ENCODE measurements at regions not wholly inside any gene's neighbourhood (a gene's known extent, or its start where the extent isn't known, plus 50 kb on each side); places are given as distances from the start of the nearest gene placed in this dataset.

DNA sequence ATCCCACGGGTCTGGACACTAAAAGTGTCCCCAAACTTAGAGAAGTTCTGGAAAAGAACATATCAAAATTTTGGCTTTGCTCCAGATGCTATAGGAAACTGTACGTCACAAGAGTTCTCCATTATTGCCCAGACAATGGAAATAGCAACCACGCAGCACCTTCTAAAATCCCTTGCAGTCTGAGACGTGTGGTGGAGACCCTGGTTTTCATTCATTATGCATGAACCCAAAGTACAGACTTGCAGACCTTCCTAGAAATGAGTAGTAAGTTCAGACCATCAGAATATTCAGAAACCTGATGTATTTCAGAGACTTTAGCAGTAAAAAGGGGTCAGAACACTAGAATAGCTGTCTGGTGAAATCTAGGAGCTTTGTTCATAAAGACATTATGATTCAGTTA lies 50.0 kb upstream of the BCL2L14 start:
- intact Hi-C loops (cut with micrococcal nuclease), result no loop called here
- TF ChIP-seq, protein P1, sequence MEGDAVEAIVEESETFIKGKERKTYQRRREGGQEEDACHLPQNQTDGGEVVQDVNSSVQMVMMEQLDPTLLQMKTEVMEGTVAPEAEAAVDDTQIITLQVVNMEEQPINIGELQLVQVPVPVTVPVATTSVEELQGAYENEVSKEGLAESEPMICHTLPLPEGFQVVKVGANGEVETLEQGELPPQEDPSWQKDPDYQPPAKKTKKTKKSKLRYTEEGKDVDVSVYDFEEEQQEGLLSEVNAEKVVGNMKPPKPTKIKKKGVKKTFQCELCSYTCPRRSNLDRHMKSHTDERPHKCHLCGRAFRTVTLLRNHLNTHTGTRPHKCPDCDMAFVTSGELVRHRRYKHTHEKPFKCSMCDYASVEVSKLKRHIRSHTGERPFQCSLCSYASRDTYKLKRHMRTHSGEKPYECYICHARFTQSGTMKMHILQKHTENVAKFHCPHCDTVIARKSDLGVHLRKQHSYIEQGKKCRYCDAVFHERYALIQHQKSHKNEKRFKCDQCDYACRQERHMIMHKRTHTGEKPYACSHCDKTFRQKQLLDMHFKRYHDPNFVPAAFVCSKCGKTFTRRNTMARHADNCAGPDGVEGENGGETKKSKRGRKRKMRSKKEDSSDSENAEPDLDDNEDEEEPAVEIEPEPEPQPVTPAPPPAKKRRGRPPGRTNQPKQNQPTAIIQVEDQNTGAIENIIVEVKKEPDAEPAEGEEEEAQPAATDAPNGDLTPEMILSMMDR (IDR thresholded peaks at IDR 0.05; ENCODE audit: unreplicated experiment), result no peak
- H3K27ac Mint-ChIP-seq (ENCODE audit: low read depth, unreplicated experiment), result no peak overlapping the region

More for the DNA sequence above, 50.0 kb upstream of the BCL2L14 start:
- no peak overlapping the region for H3K4me3 Mint-ChIP-seq (ENCODE audit: unreplicated experiment)
- CTCF ChIA-PET, result interaction anchor here (3.1 kb wide), 1 partner anchor 12 kb away, joined by 9 read pairs; no protein-coding TSS in a partner anchor
- no peaks in the 10 kb centered on the region for H3K9me3 Mint-ChIP-seq (ENCODE audit: unreplicated experiment)
- H3K4me1 Mint-ChIP-seq (ENCODE audit: insufficient read depth, unreplicated experiment), result peaks cover 16% of the 10 kb centered on the region
- H3K27me3 Mint-ChIP-seq (ENCODE audit: insufficient read depth, unreplicated experiment), result no peaks in the 10 kb centered on the region
- BruUV-seq (replicated peaks), result no TSS peak
- DNase-seq (ENCODE audit: unreplicated experiment), result no peak
- no peaks in the 10 kb centered on the region for H3K36me3 Mint-ChIP-seq (ENCODE audit: insufficient read depth, unreplicated experiment)
- POLR2A ChIA-PET, result no interaction called here
